Smooth muscle cell (in vitro differentiated cells): ENCODE measurements at regions not wholly inside any gene's neighbourhood (a gene's known extent, or its start where the extent isn't known, plus 50 kb on each side); places are given as distances from the start of the nearest gene placed in this dataset.

Experiments
- DNase-seq: peaks from one replicate; lab custom pipeline; 2025; ENCODE audit not compliant: unreplicated experiment; lab: John Stamatoyannopoulos, UW
- H2AFZ ChIP-seq: fragments of 200-600 bp; sonication (generic); 2 replicates; pipeline ENCODE4 v1.6.0; 2016; ENCODE audit warnings: antibody characterized with exemption, low read depth, mild to moderate bottlenecking
- H3F3A ChIP-seq: fragments of 200-600 bp; sonication (generic); 2 replicates; pipeline ENCODE4 v1.6.0; 2017; ENCODE audit warnings: antibody characterized with exemption, low read depth
- H3K27ac ChIP-seq: fragments of 200-600 bp; sonication (generic); 2 replicates; pipeline ENCODE4 v1.5.1; 2016; ENCODE audit warnings: low read depth, mild to moderate bottlenecking
- H3K27me3 ChIP-seq: fragments of 200-600 bp; sonication (generic); 2 replicates; pipeline ENCODE4 v1.6.1; 2016; ENCODE audit warnings: low read depth, mild to moderate bottlenecking
- H3K36me3 ChIP-seq: fragments of 200-600 bp; sonication (generic); 2 replicates; pipeline ENCODE4 v1.5.1; 2016; ENCODE audit warnings: low read depth
- H3K4me1 ChIP-seq: fragments of 200-600 bp; sonication (generic); 2 replicates; pipeline ENCODE4 v1.5.1; 2016; ENCODE audit warnings: low read depth
- H3K4me2 ChIP-seq: fragments of 200-600 bp; sonication (generic); 2 replicates; pipeline ENCODE4 v1.6.0; 2016; ENCODE audit warnings: mild to moderate bottlenecking
- H3K4me3 ChIP-seq: fragments of 200-600 bp; sonication (generic); 2 replicates; pipeline ENCODE4 v1.5.1; 2016; ENCODE audit warnings: mild to moderate bottlenecking
- H3K79me2 ChIP-seq: fragments of 200-600 bp; sonication (generic); 2 replicates; pipeline ENCODE4 v1.6.0; 2016; ENCODE audit warnings: low read depth, mild to moderate bottlenecking
- H3K9ac ChIP-seq: fragments of 200-600 bp; sonication (generic); 2 replicates; pipeline ENCODE4 v1.6.0; 2016; ENCODE audit warnings: low read depth
- H3K9me3 ChIP-seq: fragments of 200-600 bp; sonication (generic); replicated peaks from 2 replicates; pipeline ENCODE4 v1.5.1; 2016; ENCODE audit warnings: low read depth
- H4K20me1 ChIP-seq: fragments of 200-600 bp; sonication (generic); 2 replicates; pipeline ENCODE4 v1.6.0; 2016; ENCODE audit warnings: low read depth
- CTCF ChIP-seq: fragments of 200-600 bp; sonication (generic); IDR thresholded peaks from 2 replicates; pipeline ENCODE4 v1.5.1; 2017; ENCODE audit warnings: borderline replicate concordance, mild to moderate bottlenecking, antibody characterized with exemption; ENCODE audit not compliant: insufficient read depth, poor library complexity, severe bottlenecking
- WGBS: methylation state at CpG from one replicate; pipeline ENCODE4 v1.1.7; 2016; ENCODE audit warnings: low lambda C conversion rate; 5-methylcytosine and 5-hydroxymethylcytosine counted together

DNA sequence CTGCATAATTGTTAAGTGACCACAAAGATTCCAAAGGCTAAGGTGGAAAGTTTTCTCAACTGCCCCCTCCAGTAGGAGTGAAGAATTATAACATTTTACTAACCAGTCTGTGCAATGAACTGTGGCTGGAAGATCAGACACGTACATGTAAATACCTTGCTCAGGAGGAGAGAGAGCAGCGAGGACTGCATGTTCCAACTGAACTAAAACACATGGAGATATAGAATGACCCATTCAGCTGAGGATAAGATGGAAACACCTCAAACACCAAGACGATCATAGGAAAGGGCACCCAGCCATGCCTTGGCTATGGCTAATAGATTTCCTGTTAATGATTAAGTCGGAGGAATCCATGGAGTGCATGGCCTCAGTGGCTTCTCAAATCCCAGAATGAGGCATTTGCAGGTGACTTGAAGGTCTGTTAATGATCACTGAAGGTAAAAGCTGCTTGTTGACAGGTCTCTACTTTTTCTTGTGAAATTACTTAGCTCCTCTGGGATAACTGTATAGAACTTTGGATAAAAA, 875.6 kb downstream of the TFAP2A start:
- H3K36me3 ChIP-seq = no peaks in the 10 kb centered on the region
- WGBS = 80% methylated on average over 4 of the region's 4 CpGs
- H3F3A ChIP-seq = no peaks in the 10 kb centered on the region
- H3K27ac ChIP-seq = no peak overlapping the region
- H3K9ac ChIP-seq = no peak overlapping the region
- H3K4me1 ChIP-seq = no peaks in the 10 kb centered on the region
- DNase-seq = no peak
- H3K9me3 ChIP-seq = no peaks in the 10 kb centered on the region
- no peaks in the 10 kb centered on the region for H3K27me3 ChIP-seq
- H3K4me3 ChIP-seq = no peak overlapping the region
- no peak for TF ChIP-seq CTCF
- no peaks in the 10 kb centered on the region for H3K79me2 ChIP-seq
- H2AFZ ChIP-seq = no peak overlapping the region
- no peak overlapping the region for H3K4me2 ChIP-seq
- no peaks in the 10 kb centered on the region for H4K20me1 ChIP-seq

DNA sequence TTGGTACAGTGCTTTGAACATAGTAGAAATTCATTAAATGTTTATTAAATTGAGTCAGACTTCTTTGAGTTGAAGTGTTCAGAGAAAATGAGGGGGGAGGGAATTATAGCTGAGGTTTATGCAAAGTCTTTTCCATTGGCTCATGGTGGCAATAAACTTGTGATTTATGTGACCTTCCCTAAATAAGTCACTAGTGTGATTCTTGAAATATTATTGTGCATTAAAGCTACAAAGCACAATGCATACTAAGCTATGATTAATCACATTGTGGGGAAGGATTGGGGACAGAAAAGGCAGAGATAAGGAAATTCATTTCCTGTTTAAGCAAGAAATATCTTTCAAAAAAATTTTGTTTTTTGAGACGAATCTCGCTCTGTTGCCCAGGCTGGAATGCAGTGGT, 877.5 kb downstream of the TFAP2A start:
- Histone ChIP-seq H2AFZ (no peak overlapping the region), H3K27me3 (no peaks in the 10 kb centered on the region), H3K4me1 (no peaks in the 10 kb centered on the region), H3K27ac (no peak overlapping the region), H3K4me3 (no peak overlapping the region), H3K4me2 (no peak overlapping the region), H3F3A (no peaks in the 10 kb centered on the region), H3K36me3 (no peaks in the 10 kb centered on the region), H3K79me2 (no peaks in the 10 kb centered on the region), H3K9me3 (no peaks in the 10 kb centered on the region), H4K20me1 (no peaks in the 10 kb centered on the region), H3K9ac (no peak overlapping the region)
- WGBS = 79% methylated on average over 2 of the region's 2 CpGs
- DNase-seq = no peak
- no peak for TF ChIP-seq CTCF

- no peak overlapping the region for H3K4me2 ChIP-seq
- H3K9me3 ChIP-seq = no peaks in the 10 kb centered on the region
- WGBS = 91% methylated on average over 2 of the region's 2 CpGs
- H3K9ac ChIP-seq = no peak overlapping the region
- no peaks in the 10 kb centered on the region for H3F3A ChIP-seq
- H3K79me2 ChIP-seq = no peaks in the 10 kb centered on the region
- H3K36me3 ChIP-seq = peaks cover 3% of the 10 kb centered on the region
- no peaks in the 10 kb centered on the region for H3K4me1 ChIP-seq
- no peak for DNase-seq
- H3K27me3 ChIP-seq = no peaks in the 10 kb centered on the region
- no peak overlapping the region for H2AFZ ChIP-seq
- H3K4me3 ChIP-seq = no peak overlapping the region
- no peak overlapping the region for H3K27ac ChIP-seq
- TF ChIP-seq CTCF = no peak
- no peaks in the 10 kb centered on the region for H4K20me1 ChIP-seq
These were observed 879.8 kb downstream of the TFAP2A start for GRCh38 chr6:9535106-9535505.
